ENCODE measurements at regions not wholly inside any gene's neighbourhood (a gene's known extent, or its start where the extent isn't known, plus 50 kb on each side); places are given as distances from the start of the nearest gene placed in this dataset.

DNA sequence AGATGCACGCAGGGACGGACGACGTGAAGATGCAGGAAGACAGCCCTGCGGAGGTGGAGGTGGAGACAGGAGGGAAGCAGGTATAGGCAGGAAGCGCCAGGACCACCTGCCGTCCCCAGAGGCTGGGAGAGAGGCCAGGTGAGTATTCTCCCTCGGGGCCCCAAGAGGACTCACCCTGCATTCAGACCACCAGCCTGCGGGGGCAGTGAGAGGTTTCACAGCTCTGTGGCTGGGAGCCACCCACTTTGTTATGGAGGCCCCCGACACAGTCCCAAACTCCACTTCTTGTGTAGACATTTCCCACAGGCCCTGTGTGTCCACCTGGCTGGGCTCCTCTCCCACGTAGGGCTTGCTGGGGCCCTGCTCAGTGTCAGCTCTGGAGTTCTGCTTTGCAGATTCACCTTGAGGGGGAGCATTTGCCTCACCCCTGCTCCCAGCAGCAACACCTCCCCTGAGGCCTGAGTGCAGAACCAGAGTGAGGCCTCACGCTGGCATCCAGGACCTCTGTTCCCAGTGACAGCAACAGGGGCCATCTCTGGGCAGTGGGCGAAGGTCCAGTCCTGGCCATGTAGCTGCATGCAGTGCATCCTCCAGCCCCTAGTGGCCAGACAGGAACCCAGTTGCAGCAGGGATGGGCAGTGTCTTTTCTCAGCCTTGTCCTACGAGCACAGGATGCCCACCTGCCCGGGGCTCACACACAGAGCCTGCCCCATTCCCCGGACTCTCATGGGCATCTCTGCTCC lies 119.4 kb upstream of the IQSEC1 start:
- no peak for DNase-seq (ENCODE audit: low read depth)
- H3K4me3 ChIP-seq (ENCODE audit: low read length), result no peak overlapping the region
- TF ChIP-seq, protein P1, sequence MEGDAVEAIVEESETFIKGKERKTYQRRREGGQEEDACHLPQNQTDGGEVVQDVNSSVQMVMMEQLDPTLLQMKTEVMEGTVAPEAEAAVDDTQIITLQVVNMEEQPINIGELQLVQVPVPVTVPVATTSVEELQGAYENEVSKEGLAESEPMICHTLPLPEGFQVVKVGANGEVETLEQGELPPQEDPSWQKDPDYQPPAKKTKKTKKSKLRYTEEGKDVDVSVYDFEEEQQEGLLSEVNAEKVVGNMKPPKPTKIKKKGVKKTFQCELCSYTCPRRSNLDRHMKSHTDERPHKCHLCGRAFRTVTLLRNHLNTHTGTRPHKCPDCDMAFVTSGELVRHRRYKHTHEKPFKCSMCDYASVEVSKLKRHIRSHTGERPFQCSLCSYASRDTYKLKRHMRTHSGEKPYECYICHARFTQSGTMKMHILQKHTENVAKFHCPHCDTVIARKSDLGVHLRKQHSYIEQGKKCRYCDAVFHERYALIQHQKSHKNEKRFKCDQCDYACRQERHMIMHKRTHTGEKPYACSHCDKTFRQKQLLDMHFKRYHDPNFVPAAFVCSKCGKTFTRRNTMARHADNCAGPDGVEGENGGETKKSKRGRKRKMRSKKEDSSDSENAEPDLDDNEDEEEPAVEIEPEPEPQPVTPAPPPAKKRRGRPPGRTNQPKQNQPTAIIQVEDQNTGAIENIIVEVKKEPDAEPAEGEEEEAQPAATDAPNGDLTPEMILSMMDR (conservative IDR thresholded peaks at IDR 0.05; ENCODE audit: low read length), result peak; percentile 34

DNA sequence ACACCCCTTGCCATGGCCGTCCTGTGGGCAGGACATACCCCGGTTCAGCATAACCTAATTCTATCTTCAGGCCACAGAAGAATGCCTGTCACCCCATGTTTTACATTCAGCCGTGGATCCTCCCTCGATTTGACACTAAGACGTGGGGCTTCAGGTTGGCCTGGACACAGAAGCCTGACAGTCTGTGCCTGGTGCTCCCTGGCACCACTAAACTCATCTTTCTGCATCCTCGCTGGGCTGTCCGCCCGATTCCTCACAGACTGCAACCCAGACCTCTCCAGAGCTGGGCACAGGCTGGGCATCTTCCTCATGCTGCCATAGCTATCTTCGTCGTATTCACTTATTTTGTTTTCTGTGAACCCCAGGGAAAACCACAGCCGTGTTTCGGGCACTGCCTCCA lies 117.8 kb upstream of the IQSEC1 start:
- H3K4me3 ChIP-seq (ENCODE audit: low read length), result no peak overlapping the region
- TF ChIP-seq, protein P1 (conservative IDR thresholded peaks at IDR 0.05; ENCODE audit: low read length), result no peak
- DNase-seq (ENCODE audit: low read depth), result no peak

DNA sequence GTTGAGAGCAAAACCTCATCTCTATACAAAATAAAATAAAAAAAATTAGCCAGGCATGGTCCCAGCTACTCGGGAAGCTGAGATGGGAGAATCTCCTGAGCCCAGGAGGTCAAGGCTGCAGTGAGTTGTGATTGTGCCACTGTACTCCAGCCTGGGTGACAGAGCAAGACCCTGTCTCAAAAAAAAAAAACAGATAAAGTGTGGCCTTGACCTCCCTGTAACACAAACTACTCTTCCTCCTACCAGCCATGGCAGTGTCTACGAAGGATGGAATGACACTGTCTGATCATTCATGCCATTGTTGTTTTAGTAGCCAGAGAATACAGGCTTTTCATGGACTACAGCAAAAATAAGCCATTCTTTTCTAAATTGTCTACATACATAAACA lies 117.1 kb upstream of the IQSEC1 start:
- no peak for DNase-seq (ENCODE audit: low read depth)
- TF ChIP-seq, protein P1 (conservative IDR thresholded peaks at IDR 0.05; ENCODE audit: low read length), result no peak
- no peak overlapping the region for H3K4me3 ChIP-seq (ENCODE audit: low read length)

- TF ChIP-seq, protein P1 (conservative IDR thresholded peaks at IDR 0.05; ENCODE audit: low read length), result no peak
- no peak overlapping the region for H3K4me3 ChIP-seq (ENCODE audit: low read length)
These were observed 116.6 kb upstream of the IQSEC1 start for GRCh38 chr3:13189639-13190377.

DNA sequence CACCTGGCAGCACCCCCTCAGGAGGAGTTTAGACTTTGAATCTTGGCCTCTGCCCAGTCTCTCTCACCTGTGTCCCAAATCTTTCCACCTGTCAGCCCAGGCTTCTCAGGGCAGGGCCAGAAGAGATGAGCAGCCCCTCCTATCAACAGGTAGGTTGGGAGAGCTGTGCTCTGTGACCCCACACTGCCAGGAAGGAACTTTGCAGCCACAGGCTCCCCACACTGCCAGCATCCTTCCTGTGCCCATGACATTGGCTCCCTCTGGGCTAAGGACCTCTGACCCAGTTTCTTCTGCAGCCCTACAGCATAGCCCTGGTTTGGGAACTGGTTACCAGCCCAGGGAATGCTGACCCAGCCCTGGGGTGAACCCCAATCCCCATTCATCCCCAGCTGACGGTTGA lies 115.7 kb upstream of the IQSEC1 start:
- DNase-seq (ENCODE audit: low read depth), result no peak
- TF ChIP-seq, protein P1 (conservative IDR thresholded peaks at IDR 0.05; ENCODE audit: low read length), result no peak

More at GRCh38 chr3:13189639-13190377, 116.6 kb upstream of the IQSEC1 start:
- peak; percentile 43 for DNase-seq (ENCODE audit: low read depth)

GRCh38 chr3:13188181-13188779 lies 115.1 kb upstream of the IQSEC1 start:
- TF ChIP-seq, protein P1 (conservative IDR thresholded peaks at IDR 0.05; ENCODE audit: low read length), result no peak
- DNase-seq (ENCODE audit: low read depth), result no peak
- no peak overlapping the region for H3K4me3 ChIP-seq (ENCODE audit: low read length)

More for the DNA sequence above, 115.7 kb upstream of the IQSEC1 start:
- no peak overlapping the region for H3K4me3 ChIP-seq (ENCODE audit: low read length)

Measured in AG10803 (cell line).